ENCODE measurements at regions not wholly inside any gene's neighbourhood (a gene's known extent, or its start where the extent isn't known, plus 50 kb on each side); places are given as distances from the start of the nearest gene placed in this dataset.

DNA sequence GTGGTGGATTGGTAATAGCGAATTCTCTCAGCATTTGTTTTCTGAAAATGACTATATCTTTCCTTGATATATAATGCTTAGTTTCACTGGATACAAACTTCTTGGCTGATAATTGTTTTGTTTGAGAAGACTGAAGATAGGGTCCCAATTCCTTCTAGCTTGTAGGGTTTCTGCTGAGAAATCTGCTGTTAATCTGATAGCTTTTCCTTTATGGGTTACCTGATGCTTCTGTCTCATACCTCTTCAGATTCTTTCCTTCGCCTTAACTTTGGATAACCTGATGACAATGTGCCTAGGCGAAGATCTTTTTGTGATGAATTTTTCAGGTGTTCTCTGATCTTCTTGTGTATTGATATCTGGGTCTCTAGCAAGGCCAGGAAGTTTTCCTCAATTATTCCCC, 94.7 kb upstream of the ACO1 start:
- Histone ChIP-seq H3K27me3 (ENCODE audit: control insufficient read depth in 3 of 3, insufficient read depth in 3 of 3, low read length in 3 of 3) (no peaks in the 10 kb centered on the region), H3K27ac (ENCODE audit: low read depth, low read length) (no peak overlapping the region), H3K9me3 (ENCODE audit: control insufficient read depth in 3 of 3, low read length in 3 of 3) (no peaks in the 10 kb centered on the region), H3K4me3 (ENCODE audit: low read length in 3 of 3) (no peak overlapping the region), H3K9ac (ENCODE audit: low read depth in 1 of 3, low read length in 3 of 3) (no peak overlapping the region), H3K36me3 (ENCODE audit: control insufficient read depth in 3 of 3, insufficient read depth in 3 of 3, low read length in 3 of 3) (no peaks in the 10 kb centered on the region), H3K4me1 (ENCODE audit: control insufficient read depth in 3 of 3, insufficient read depth in 3 of 3, low read length in 3 of 3) (no peaks in the 10 kb centered on the region)

- H3K9me3 ChIP-seq (ENCODE audit: control insufficient read depth in 3 of 3, low read length in 3 of 3), result no peaks in the 10 kb centered on the region
- no peaks in the 10 kb centered on the region for H3K36me3 ChIP-seq (ENCODE audit: control insufficient read depth in 3 of 3, insufficient read depth in 3 of 3, low read length in 3 of 3)
- no peaks in the 10 kb centered on the region for H3K27me3 ChIP-seq (ENCODE audit: control insufficient read depth in 3 of 3, insufficient read depth in 3 of 3, low read length in 3 of 3)
- no peak overlapping the region for H3K4me3 ChIP-seq (ENCODE audit: low read length in 3 of 3)
- no peak overlapping the region for H3K27ac ChIP-seq (ENCODE audit: low read depth, low read length)
- no peaks in the 10 kb centered on the region for H3K4me1 ChIP-seq (ENCODE audit: control insufficient read depth in 3 of 3, insufficient read depth in 3 of 3, low read length in 3 of 3)
- H3K9ac ChIP-seq (ENCODE audit: low read depth in 1 of 3, low read length in 3 of 3), result no peak overlapping the region
Observed at GRCh38 chr9:32291370-32291769, 93.1 kb upstream of the ACO1 start.

- Histone ChIP-seq H3K4me1 (ENCODE audit: control insufficient read depth in 3 of 3, insufficient read depth in 3 of 3, low read length in 3 of 3) (no peaks in the 10 kb centered on the region), H3K4me3 (ENCODE audit: low read length in 3 of 3) (no peak overlapping the region), H3K9ac (ENCODE audit: low read depth in 1 of 3, low read length in 3 of 3) (no peak overlapping the region), H3K9me3 (ENCODE audit: control insufficient read depth in 3 of 3, low read length in 3 of 3) (no peaks in the 10 kb centered on the region), H3K27ac (ENCODE audit: low read depth, low read length) (no peak overlapping the region), H3K27me3 (ENCODE audit: control insufficient read depth in 3 of 3, insufficient read depth in 3 of 3, low read length in 3 of 3) (no peaks in the 10 kb centered on the region), H3K36me3 (ENCODE audit: control insufficient read depth in 3 of 3, insufficient read depth in 3 of 3, low read length in 3 of 3) (no peaks in the 10 kb centered on the region)
Observed at GRCh38 chr9:32292611-32293010, 91.8 kb upstream of the ACO1 start.

- Histone ChIP-seq H3K27me3 (ENCODE audit: control insufficient read depth in 3 of 3, insufficient read depth in 3 of 3, low read length in 3 of 3) (no peaks in the 10 kb centered on the region), H3K9ac (ENCODE audit: low read depth in 1 of 3, low read length in 3 of 3) (no peak overlapping the region), H3K36me3 (ENCODE audit: control insufficient read depth in 3 of 3, insufficient read depth in 3 of 3, low read length in 3 of 3) (no peaks in the 10 kb centered on the region), H3K4me3 (ENCODE audit: low read length in 3 of 3) (no peak overlapping the region), H3K9me3 (ENCODE audit: control insufficient read depth in 3 of 3, low read length in 3 of 3) (no peaks in the 10 kb centered on the region), H3K4me1 (ENCODE audit: control insufficient read depth in 3 of 3, insufficient read depth in 3 of 3, low read length in 3 of 3) (no peaks in the 10 kb centered on the region), H3K27ac (ENCODE audit: low read depth, low read length) (no peak overlapping the region)
Observed at GRCh38 chr9:32293091-32293490, 91.4 kb upstream of the ACO1 start.

DNA sequence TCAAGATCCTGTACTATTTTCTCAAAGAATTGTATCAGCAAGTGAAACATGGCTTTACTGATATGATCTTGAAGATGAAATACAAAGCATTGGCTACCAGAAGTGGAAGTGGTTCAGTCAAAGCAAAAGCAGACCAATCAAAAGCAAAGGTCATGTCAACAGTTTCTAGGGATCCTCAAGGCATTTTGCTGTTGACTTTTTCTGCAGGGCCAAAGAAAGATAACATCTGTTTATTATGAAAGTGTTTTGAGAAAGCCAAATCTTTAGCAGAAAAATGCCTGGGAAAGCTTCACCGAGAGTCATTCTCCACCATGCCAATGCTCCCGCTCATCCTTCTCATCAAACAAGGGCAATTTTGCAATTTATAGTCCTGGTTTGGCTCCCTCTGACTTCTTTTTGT, 90.3 kb upstream of the ACO1 start:
- Histone ChIP-seq H3K9ac (ENCODE audit: low read depth in 1 of 3, low read length in 3 of 3) (no peak overlapping the region), H3K9me3 (ENCODE audit: control insufficient read depth in 3 of 3, low read length in 3 of 3) (no peaks in the 10 kb centered on the region), H3K4me1 (ENCODE audit: control insufficient read depth in 3 of 3, insufficient read depth in 3 of 3, low read length in 3 of 3) (no peaks in the 10 kb centered on the region), H3K27me3 (ENCODE audit: control insufficient read depth in 3 of 3, insufficient read depth in 3 of 3, low read length in 3 of 3) (no peaks in the 10 kb centered on the region), H3K36me3 (ENCODE audit: control insufficient read depth in 3 of 3, insufficient read depth in 3 of 3, low read length in 3 of 3) (no peaks in the 10 kb centered on the region), H3K27ac (ENCODE audit: low read depth, low read length) (no peak overlapping the region), H3K4me3 (ENCODE audit: low read length in 3 of 3) (no peak overlapping the region)

DNA sequence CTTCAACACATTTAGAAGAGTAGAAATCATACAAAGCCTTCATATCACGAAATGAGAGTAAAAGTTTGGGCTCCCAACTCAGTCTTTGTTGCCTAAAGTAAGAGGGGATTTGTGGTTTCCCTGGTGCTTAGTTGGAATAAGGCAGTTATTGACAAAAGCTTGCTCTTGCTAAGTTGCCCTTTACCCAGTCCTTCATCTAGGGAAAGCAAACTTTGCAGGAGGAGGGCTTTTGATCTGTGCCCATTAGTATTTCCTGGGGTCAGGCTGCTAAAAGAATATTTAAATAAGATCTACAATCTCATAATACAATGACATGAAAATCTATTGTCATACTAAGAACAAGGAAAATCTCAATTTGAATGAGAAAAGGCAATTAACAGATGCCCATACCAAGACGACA, 84.1 kb upstream of the ACO1 start:
- Histone ChIP-seq H3K4me1 (ENCODE audit: control insufficient read depth in 3 of 3, insufficient read depth in 3 of 3, low read length in 3 of 3) (no peaks in the 10 kb centered on the region), H3K27me3 (ENCODE audit: control insufficient read depth in 3 of 3, insufficient read depth in 3 of 3, low read length in 3 of 3) (no peaks in the 10 kb centered on the region), H3K4me3 (ENCODE audit: low read length in 3 of 3) (no peak overlapping the region)

GRCh38 chr9:32304495-32304894, 79.9 kb upstream of the ACO1 start:
- no peaks in the 10 kb centered on the region for H3K36me3 ChIP-seq (ENCODE audit: control insufficient read depth in 3 of 3, insufficient read depth in 3 of 3, low read length in 3 of 3)
- peaks cover 0 to 2% (median 0%) of the 10 kb centered on the region in 3 donors for H3K9me3 ChIP-seq (ENCODE audit: control insufficient read depth in 3 of 3, low read length in 3 of 3)
- H3K27me3 ChIP-seq (ENCODE audit: control insufficient read depth in 3 of 3, insufficient read depth in 3 of 3, low read length in 3 of 3), result no peaks in the 10 kb centered on the region
- no peaks in the 10 kb centered on the region for H3K4me1 ChIP-seq (ENCODE audit: control insufficient read depth in 3 of 3, insufficient read depth in 3 of 3, low read length in 3 of 3)
- H3K9ac ChIP-seq (ENCODE audit: low read depth in 1 of 3, low read length in 3 of 3), result no peak overlapping the region
- no peak overlapping the region for H3K27ac ChIP-seq (ENCODE audit: low read depth, low read length)
- H3K4me3 ChIP-seq (ENCODE audit: low read length in 3 of 3), result no peak overlapping the region

More for the DNA sequence above, 84.1 kb upstream of the ACO1 start:
- Histone ChIP-seq H3K36me3 (ENCODE audit: control insufficient read depth in 3 of 3, insufficient read depth in 3 of 3, low read length in 3 of 3) (no peaks in the 10 kb centered on the region), H3K9ac (ENCODE audit: low read depth in 1 of 3, low read length in 3 of 3) (no peak overlapping the region), H3K27ac (ENCODE audit: low read depth, low read length) (no peak overlapping the region), H3K9me3 (ENCODE audit: control insufficient read depth in 3 of 3, low read length in 3 of 3) (no peaks in the 10 kb centered on the region)

- Histone ChIP-seq H3K36me3 (ENCODE audit: control insufficient read depth in 3 of 3, insufficient read depth in 3 of 3, low read length in 3 of 3) (no peaks in the 10 kb centered on the region), H3K4me1 (ENCODE audit: control insufficient read depth in 3 of 3, insufficient read depth in 3 of 3, low read length in 3 of 3) (no peaks in the 10 kb centered on the region), H3K4me3 (ENCODE audit: low read length in 3 of 3) (no peak overlapping the region), H3K27ac (ENCODE audit: low read depth, low read length) (no peak overlapping the region), H3K9ac (ENCODE audit: low read depth in 1 of 3, low read length in 3 of 3) (no peak overlapping the region), H3K9me3 (ENCODE audit: control insufficient read depth in 3 of 3, low read length in 3 of 3) (peaks cover 0 to 2% (median 0%) of the 10 kb centered on the region in 3 donors), H3K27me3 (ENCODE audit: control insufficient read depth in 3 of 3, insufficient read depth in 3 of 3, low read length in 3 of 3) (no peaks in the 10 kb centered on the region)
Observed at GRCh38 chr9:32306006-32306405, 78.4 kb upstream of the ACO1 start.

GRCh38 chr9:32319312-32319929, 65.0 kb upstream of the ACO1 start:
- Histone ChIP-seq H3K9me3 (ENCODE audit: control insufficient read depth in 3 of 3, low read length in 3 of 3) (no peaks in the 10 kb centered on the region), H3K9ac (ENCODE audit: low read depth in 1 of 3, low read length in 3 of 3) (no peak overlapping the region)

GRCh38 chr9:32322622-32323021, 61.8 kb upstream of the ACO1 start:
- Histone ChIP-seq H3K9me3 (ENCODE audit: control insufficient read depth in 3 of 3, low read length in 3 of 3) (no peaks in the 10 kb centered on the region), H3K27ac (ENCODE audit: low read depth, low read length) (no peak overlapping the region), H3K4me1 (ENCODE audit: control insufficient read depth in 3 of 3, insufficient read depth in 3 of 3, low read length in 3 of 3) (no peaks in the 10 kb centered on the region), H3K36me3 (ENCODE audit: control insufficient read depth in 3 of 3, insufficient read depth in 3 of 3, low read length in 3 of 3) (no peaks in the 10 kb centered on the region), H3K27me3 (ENCODE audit: control insufficient read depth in 3 of 3, insufficient read depth in 3 of 3, low read length in 3 of 3) (no peaks in the 10 kb centered on the region), H3K4me3 (ENCODE audit: low read length in 3 of 3) (no peak overlapping the region), H3K9ac (ENCODE audit: low read depth in 1 of 3, low read length in 3 of 3) (no peak overlapping the region)

More at GRCh38 chr9:32319312-32319929, 65.0 kb upstream of the ACO1 start:
- no peaks in the 10 kb centered on the region for H3K36me3 ChIP-seq (ENCODE audit: control insufficient read depth in 3 of 3, insufficient read depth in 3 of 3, low read length in 3 of 3)
- no peaks in the 10 kb centered on the region for H3K27me3 ChIP-seq (ENCODE audit: control insufficient read depth in 3 of 3, insufficient read depth in 3 of 3, low read length in 3 of 3)
- H3K4me3 ChIP-seq (ENCODE audit: low read length in 3 of 3), result no peak overlapping the region
- H3K27ac ChIP-seq (ENCODE audit: low read depth, low read length), result no peak overlapping the region
- no peaks in the 10 kb centered on the region for H3K4me1 ChIP-seq (ENCODE audit: control insufficient read depth in 3 of 3, insufficient read depth in 3 of 3, low read length in 3 of 3)

All from skeletal muscle tissue (tissue), 3 donors.